HG03280 (cell line): ENCODE measurements at regions not wholly inside any gene's neighbourhood (a gene's known extent, or its start where the extent isn't known, plus 50 kb on each side); places are given as distances from the start of the nearest gene placed in this dataset.

Experiments used
- ATAC-seq: cut with Tn5 transposase; IDR thresholded peaks from one replicate; pipeline ENCODE4 v1.9.1; 2021; ENCODE audit warnings: mild to moderate bottlenecking, moderate library complexity; ENCODE audit not compliant: unreplicated experiment

DNA sequence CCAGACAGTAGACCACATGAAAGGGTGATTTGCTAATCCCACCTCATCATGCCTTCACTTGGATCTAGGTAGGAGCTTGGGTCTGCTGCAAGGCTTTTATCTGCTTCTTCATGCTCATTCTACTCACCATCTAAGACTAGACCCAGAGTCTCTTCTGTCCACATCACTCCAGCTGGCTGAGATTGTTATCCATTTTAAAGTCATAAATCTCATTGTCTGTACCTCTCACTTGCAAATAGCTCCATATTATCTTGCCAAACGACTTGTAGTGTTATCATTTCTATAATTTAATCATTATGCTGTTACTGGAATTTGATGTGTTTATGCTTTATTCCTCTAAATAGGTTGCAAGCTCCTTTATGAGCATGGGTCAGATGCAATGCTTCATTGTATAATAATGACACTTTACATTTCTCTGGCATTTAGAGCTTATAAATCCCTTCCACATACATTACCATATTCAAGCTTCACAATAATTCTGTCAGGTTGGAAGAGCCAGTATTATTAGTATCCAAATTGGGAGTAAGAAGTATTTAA is 254.2 kb upstream of the SORL1-AS1 start:
- no peak for ATAC-seq

DNA sequence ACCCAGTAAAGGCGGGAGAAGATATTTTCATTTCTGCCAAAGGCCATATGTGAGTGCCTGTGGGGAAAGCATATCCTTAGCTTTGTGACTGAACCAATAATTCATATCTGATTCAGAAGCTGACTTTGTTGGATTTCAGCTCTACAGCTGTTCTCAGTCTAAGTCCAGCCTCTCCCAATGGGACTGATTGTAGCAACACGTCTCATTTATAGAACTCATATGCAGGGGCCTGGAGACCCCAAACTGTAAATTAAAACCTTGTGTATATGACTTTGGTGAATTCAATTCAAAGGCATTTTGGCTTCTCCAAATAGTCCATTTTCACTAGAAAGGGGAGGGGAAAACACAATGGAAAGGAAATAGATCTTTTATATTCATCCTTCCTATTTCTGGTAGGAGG is 250.4 kb upstream of the SORL1-AS1 start:
- ATAC-seq: no peak

- ATAC-seq: no peak
These were observed 248.2 kb upstream of the SORL1-AS1 start for GRCh38 chr11:121700968-121701367.

DNA sequence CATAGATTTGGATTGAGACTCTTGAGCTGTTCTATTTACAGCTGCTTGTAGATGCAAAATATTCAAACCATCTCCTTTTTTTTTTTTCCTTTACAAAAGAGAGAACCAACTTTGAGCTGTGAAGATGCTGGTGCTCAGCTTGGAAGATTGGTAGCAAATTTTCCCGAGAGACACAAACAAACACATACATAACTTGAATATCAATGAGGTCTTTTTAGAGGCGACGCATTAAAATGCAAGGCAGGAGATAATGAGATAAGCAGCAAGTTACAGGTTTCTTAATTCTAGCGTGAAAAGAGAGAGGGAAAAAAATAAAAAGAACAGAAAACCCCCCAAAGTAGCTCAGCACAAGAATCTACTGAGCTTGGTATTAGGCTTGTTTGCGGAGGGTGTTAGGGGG is 247.0 kb upstream of the SORL1-AS1 start:
- no peak for ATAC-seq

DNA sequence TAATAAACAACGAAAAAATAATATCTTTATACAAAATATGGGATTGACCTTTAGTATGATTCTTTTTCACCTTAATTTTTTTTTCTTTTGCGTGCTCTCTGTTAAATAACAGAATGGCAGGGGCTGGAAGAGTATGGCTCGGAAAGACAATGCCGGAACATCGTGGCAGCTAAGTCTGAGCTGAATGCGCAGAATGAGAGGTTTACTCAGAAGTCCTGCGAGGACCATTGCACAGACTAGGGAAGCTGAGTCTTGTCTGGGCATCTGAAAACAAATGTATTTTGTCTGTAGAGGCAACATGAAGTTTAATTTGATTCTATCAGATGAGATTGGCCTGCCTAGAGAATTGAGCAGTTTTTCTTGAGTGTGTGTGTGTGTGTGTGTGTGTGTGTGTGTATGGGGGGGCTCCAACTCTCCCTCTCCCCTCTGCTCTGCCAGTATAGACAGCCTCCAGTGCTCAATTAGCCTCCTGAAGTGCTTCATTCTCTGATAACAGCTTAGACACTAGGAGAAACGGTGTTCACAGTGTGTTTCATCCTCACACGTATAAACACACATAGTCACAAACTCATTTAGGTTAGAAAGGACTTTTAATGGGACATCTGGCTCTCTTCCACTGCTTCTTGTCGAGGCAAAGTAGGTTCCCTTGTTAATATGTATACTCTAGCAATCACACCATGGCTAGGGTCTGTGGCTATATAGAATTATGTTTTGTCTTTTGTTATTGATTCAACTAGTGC is 244.3 kb upstream of the SORL1-AS1 start:
- ATAC-seq: no peak

DNA sequence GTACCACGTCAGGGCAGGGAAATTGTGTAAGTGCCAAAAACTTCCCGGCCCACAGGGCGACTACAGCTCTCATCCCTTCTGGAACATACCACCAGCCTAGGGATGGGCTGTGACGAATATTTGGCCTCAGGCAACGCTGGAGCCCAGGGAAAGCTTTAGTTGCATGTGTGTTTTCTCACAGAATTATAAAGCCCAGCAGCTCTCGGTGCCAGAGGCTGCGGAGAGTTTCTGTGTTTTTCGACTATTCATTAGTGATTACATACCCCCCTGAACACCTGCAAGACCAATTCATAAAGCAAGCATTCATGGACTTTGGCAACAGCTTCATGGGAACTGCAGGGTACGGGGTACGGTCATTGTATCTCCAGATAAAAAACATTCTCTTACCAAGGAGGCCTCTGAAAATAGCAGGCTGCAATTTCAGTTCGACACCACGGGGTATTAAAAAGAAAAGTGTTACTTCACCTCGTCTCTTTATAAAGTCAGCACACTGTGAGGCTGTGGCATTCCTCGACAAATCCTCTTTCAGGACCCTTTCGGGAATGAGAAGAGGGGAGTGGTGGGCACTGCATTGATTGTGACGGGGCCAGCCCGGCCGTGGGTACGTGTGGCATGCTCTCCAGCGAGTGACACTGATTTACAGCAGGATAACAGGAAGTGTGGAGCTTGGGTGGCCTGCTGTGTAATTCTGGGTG is 243.6 kb upstream of the SORL1-AS1 start:
- ATAC-seq: no peak

DNA sequence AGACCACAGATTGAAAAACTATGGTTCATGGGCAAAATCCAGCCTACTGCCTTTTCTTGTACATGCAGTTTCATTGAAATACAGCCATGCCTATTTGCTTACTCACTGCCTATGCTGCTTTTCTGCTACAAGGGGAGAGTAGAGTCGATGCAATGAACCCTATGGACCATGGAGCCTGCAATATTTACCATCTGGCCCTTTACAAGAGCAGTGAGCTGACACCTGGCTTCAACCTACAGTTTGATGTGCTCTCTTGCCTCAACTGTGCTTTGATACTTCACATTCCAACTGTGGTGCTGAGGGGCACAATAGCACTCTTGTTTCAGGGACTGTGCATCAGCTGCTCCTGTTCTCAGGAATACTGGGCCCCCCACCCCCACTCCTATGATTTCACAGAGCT is 239.5 kb upstream of the SORL1-AS1 start:
- no peak for ATAC-seq

DNA sequence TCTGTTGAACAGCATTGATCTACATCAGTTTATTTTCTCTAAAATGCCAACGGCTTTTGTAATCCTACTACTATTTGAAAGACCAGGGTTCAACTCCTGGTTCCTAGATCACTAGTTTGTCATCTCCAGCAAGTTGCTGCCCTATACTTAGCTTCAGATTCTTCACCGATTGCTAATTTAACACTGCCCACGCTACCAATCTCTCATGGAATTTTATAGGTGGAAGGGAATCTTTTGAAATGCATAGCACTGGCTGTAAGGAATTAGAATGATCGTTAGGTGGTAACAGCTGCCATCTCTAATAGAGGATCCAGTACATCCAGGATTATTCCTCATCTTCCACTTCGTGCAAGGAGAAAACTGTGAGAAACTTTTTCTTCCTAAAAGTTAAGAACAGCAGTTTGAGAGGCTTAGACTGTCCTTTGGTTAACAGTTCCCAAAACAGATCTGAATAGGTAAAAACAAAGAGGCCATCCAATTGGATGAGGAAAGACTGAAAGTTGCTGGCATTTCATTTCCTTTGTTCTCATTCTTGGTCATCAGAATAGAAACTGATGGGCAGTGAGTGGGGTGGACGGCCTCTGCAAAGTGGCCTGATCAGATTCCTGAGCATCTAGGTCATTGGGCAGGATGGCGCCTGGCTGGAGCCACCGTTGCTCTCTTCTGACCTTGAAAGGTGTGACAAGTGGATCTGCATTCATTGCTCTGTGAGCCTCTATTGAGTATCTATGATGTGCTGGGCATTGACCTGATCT is 236.3 kb upstream of the SORL1-AS1 start:
- no peak for ATAC-seq

GRCh38 chr11:121688055-121688491 is 235.3 kb upstream of the SORL1-AS1 start:
- ATAC-seq: no peak

DNA sequence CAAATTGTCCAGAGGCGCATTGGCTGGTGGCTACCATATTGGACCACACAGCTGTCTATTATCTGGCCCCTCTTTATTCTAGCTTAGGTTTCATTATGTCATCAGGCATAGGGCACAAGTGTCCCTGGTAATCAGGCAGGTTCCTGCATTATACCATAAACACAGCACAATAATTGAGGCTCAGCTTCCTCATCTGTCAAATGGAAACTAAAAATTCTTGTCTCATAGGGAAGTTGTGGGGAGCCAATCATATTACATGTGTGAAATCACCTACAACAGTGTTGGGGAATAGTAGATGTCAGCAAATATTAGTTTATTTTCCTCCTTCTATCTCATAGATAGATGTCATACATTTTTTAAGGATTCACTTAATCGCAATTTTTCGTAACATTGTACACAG is 231.0 kb upstream of the SORL1-AS1 start:
- no peak for ATAC-seq
